ENCODE measurements at regions not wholly inside any gene's neighbourhood (a gene's known extent, or its start where the extent isn't known, plus 50 kb on each side); places are given as distances from the start of the nearest gene placed in this dataset.
A peak's percentile ranks its signal among the peaks of the same experiment; 100 is the strongest.

DNA sequence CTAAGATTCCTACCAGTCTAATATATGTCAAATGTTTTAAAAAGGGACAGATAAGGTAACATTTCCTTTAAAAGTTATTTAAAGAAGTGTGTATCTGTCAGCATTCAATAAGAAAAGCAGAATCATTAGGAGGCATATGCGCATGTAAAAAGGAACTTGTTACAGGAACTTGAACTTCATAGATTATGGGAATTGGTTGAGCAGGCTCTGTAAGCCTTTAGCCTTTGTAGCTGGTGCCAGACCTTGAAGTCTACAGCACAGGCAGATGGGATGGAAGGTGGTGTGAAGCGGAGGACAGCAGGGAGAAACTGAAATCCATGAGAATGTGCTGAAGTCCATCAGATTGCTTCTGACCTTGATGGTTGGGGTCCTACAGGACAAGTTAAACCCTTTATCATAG is 138.3 kb upstream of the ST6GAL2 start:
- Histone ChIP-seq H3K9ac (ENCODE audit: low read depth, low read length) (no peak overlapping the region), H3K9me3 (ENCODE audit: control insufficient read depth, insufficient read depth, low read length) (no peaks in the 10 kb centered on the region), H3K36me3 (ENCODE audit: control insufficient read depth, insufficient read depth, low read length) (no peaks in the 10 kb centered on the region), H3K4me1 (ENCODE audit: control insufficient read depth, insufficient read depth, low read length) (peaks cover 3% of the 10 kb centered on the region; the same call in 1 of the 2 replicates), H3K4me3 (ENCODE audit: low read depth, low read length) (no peak overlapping the region), H3K27ac (ENCODE audit: low read depth, low read length) (no peak overlapping the region), H3K27me3 (ENCODE audit: control insufficient read depth, insufficient read depth, low read length) (no peaks in the 10 kb centered on the region)

- no peak overlapping the region for H3K4me3 ChIP-seq (ENCODE audit: low read depth, low read length)
- peaks cover 3% of the 10 kb centered on the region; the same call in 1 of the 2 replicates for H3K4me1 ChIP-seq (ENCODE audit: control insufficient read depth, insufficient read depth, low read length)
- no peaks in the 10 kb centered on the region for H3K9me3 ChIP-seq (ENCODE audit: control insufficient read depth, insufficient read depth, low read length)
- no peak overlapping the region for H3K27ac ChIP-seq (ENCODE audit: low read depth, low read length)
- no peaks in the 10 kb centered on the region for H3K27me3 ChIP-seq (ENCODE audit: control insufficient read depth, insufficient read depth, low read length)
- no peaks in the 10 kb centered on the region for H3K36me3 ChIP-seq (ENCODE audit: control insufficient read depth, insufficient read depth, low read length)
- no peak overlapping the region for H3K9ac ChIP-seq (ENCODE audit: low read depth, low read length)
These were observed 139.4 kb upstream of the ST6GAL2 start for GRCh38 chr2:107025291-107025857.

GRCh38 chr2:107025869-107026380 is 140.0 kb upstream of the ST6GAL2 start:
- Histone ChIP-seq H3K36me3 (ENCODE audit: control insufficient read depth, insufficient read depth, low read length) (no peaks in the 10 kb centered on the region), H3K9me3 (ENCODE audit: control insufficient read depth, insufficient read depth, low read length) (no peaks in the 10 kb centered on the region), H3K4me1 (ENCODE audit: control insufficient read depth, insufficient read depth, low read length) (peaks cover 3% of the 10 kb centered on the region; the same call in 1 of the 2 replicates), H3K27me3 (ENCODE audit: control insufficient read depth, insufficient read depth, low read length) (no peaks in the 10 kb centered on the region), H3K4me3 (ENCODE audit: low read depth, low read length) (no peak overlapping the region), H3K27ac (ENCODE audit: low read depth, low read length) (no peak overlapping the region), H3K9ac (ENCODE audit: low read depth, low read length) (no peak overlapping the region)

- Histone ChIP-seq H3K4me3 (ENCODE audit: low read depth, low read length) (no peak overlapping the region), H3K36me3 (ENCODE audit: control insufficient read depth, insufficient read depth, low read length) (no peaks in the 10 kb centered on the region), H3K27me3 (ENCODE audit: control insufficient read depth, insufficient read depth, low read length) (no peaks in the 10 kb centered on the region), H3K27ac (ENCODE audit: low read depth, low read length) (no peak overlapping the region), H3K4me1 (ENCODE audit: control insufficient read depth, insufficient read depth, low read length) (peaks cover 3% of the 10 kb centered on the region; the same call in 1 of the 2 replicates), H3K9me3 (ENCODE audit: control insufficient read depth, insufficient read depth, low read length) (no peaks in the 10 kb centered on the region), H3K9ac (ENCODE audit: low read depth, low read length) (no peak overlapping the region)
These were observed 141.2 kb upstream of the ST6GAL2 start for GRCh38 chr2:107027205-107027604.

DNA sequence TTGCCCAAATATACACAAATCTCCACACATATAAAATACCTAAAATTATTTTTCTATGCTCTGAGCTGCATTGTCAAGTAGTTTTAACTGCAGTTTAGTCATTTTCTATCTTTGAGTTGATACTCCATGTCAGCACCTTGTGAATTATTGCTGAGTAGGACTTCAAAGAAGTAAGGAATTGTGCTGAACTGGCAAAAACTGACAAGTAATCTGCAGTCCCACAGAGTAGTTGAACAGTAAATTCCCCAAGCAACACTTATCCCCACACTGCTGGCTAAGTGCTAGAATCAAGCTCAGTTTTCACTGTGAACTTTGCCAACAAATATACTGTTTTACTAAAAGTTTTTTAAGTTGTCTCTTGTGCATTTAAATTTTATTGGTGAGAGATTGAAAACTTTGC is 141.8 kb upstream of the ST6GAL2 start:
- Histone ChIP-seq H3K36me3 (ENCODE audit: control insufficient read depth, insufficient read depth, low read length) (no peaks in the 10 kb centered on the region), H3K27ac (ENCODE audit: low read depth, low read length) (no peak overlapping the region), H3K9me3 (ENCODE audit: control insufficient read depth, insufficient read depth, low read length) (no peaks in the 10 kb centered on the region), H3K9ac (ENCODE audit: low read depth, low read length) (no peak overlapping the region), H3K27me3 (ENCODE audit: control insufficient read depth, insufficient read depth, low read length) (no peaks in the 10 kb centered on the region), H3K4me1 (ENCODE audit: control insufficient read depth, insufficient read depth, low read length) (peaks cover 3% of the 10 kb centered on the region; the same call in 1 of the 2 replicates), H3K4me3 (ENCODE audit: low read depth, low read length) (no peak overlapping the region)

DNA sequence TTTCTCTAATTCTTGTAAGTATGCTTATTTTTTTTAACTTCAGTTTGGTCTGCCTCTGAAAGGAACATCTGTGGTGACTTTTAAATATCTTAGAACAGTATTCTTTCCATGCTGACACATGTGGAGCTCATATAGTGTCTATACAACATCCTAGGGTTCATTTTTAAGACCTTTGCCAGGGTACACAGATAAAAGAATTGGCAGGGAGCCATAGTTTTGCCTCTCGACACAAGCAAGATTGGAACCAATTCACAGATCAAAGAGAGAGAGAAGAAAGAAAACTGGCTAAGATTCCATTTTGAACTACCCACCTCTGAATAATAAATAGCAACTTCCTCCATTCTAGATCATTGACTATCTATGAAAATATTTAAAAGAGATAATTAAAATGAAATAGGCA is 142.7 kb upstream of the ST6GAL2 start:
- peaks cover 3% of the 10 kb centered on the region; the same call in 1 of the 2 replicates for H3K4me1 ChIP-seq (ENCODE audit: control insufficient read depth, insufficient read depth, low read length)
- no peaks in the 10 kb centered on the region for H3K36me3 ChIP-seq (ENCODE audit: control insufficient read depth, insufficient read depth, low read length)
- no peak overlapping the region for H3K9ac ChIP-seq (ENCODE audit: low read depth, low read length)
- no peaks in the 10 kb centered on the region for H3K9me3 ChIP-seq (ENCODE audit: control insufficient read depth, insufficient read depth, low read length)
- H3K4me3 ChIP-seq (ENCODE audit: low read depth, low read length) = no peak overlapping the region
- H3K27me3 ChIP-seq (ENCODE audit: control insufficient read depth, insufficient read depth, low read length) = no peaks in the 10 kb centered on the region
- no peak overlapping the region for H3K27ac ChIP-seq (ENCODE audit: low read depth, low read length)

GRCh38 chr2:107036293-107036692 is 150.3 kb upstream of the ST6GAL2 start:
- no peaks in the 10 kb centered on the region for H3K27me3 ChIP-seq (ENCODE audit: control insufficient read depth, insufficient read depth, low read length)

GRCh38 chr2:107062173-107062572 is 176.2 kb upstream of the ST6GAL2 start:
- Histone ChIP-seq H3K9ac (ENCODE audit: low read depth, low read length) (no peak overlapping the region), H3K36me3 (ENCODE audit: control insufficient read depth, insufficient read depth, low read length) (no peaks in the 10 kb centered on the region), H3K27me3 (ENCODE audit: control insufficient read depth, insufficient read depth, low read length) (no peaks in the 10 kb centered on the region), H3K4me1 (ENCODE audit: control insufficient read depth, insufficient read depth, low read length) (peaks cover 16% of the 10 kb centered on the region), H3K4me3 (ENCODE audit: low read depth, low read length) (no peak overlapping the region), H3K9me3 (ENCODE audit: control insufficient read depth, insufficient read depth, low read length) (no peaks in the 10 kb centered on the region), H3K27ac (ENCODE audit: low read depth, low read length) (peak overlapping the region; percentile 28)

More at GRCh38 chr2:107036293-107036692, 150.3 kb upstream of the ST6GAL2 start:
- Histone ChIP-seq H3K27ac (ENCODE audit: low read depth, low read length) (no peak overlapping the region), H3K36me3 (ENCODE audit: control insufficient read depth, insufficient read depth, low read length) (no peaks in the 10 kb centered on the region), H3K9me3 (ENCODE audit: control insufficient read depth, insufficient read depth, low read length) (no peaks in the 10 kb centered on the region), H3K4me1 (ENCODE audit: control insufficient read depth, insufficient read depth, low read length) (no peaks in the 10 kb centered on the region; the same call in 1 of the 2 replicates), H3K4me3 (ENCODE audit: low read depth, low read length) (no peak overlapping the region), H3K9ac (ENCODE audit: low read depth, low read length) (no peak overlapping the region)

DNA sequence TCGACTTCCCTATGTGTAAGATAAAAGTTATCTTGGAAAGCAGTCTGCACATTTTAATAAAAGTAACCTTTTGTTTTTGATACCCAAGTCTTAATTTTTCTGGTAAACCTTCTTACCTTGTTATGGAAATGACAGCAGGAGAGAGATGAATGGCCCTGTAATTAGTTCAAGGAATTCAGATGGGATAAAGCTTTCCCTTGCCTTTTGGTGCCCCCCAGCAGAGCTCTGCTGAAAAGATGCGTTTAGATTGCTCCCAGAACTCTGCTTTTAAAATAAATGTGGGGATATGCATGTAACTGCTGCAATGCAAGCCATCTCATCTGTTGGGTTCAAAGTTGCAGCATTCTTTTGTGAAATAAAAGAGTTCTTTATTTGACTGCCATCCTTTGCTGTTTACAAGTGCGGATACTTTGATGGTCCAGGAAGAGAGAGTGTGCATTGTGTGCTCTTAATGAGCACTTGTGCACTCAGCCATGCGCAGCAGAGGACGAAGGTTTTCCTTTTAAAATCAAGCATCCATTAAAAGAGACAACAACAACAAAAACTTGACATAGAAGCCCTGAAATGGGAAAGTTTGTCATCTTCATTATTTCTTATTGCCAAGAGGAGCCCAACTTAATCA is 176.7 kb upstream of the ST6GAL2 start:
- Histone ChIP-seq H3K27ac (ENCODE audit: low read depth, low read length) (no peak overlapping the region), H3K9me3 (ENCODE audit: control insufficient read depth, insufficient read depth, low read length) (no peaks in the 10 kb centered on the region), H3K4me1 (ENCODE audit: control insufficient read depth, insufficient read depth, low read length) (peaks cover 20% of the 10 kb centered on the region), H3K36me3 (ENCODE audit: control insufficient read depth, insufficient read depth, low read length) (no peaks in the 10 kb centered on the region), H3K4me3 (ENCODE audit: low read depth, low read length) (no peak overlapping the region), H3K9ac (ENCODE audit: low read depth, low read length) (no peak overlapping the region), H3K27me3 (ENCODE audit: control insufficient read depth, insufficient read depth, low read length) (no peaks in the 10 kb centered on the region)

- no peaks in the 10 kb centered on the region for H3K9me3 ChIP-seq (ENCODE audit: control insufficient read depth, insufficient read depth, low read length)
- H3K36me3 ChIP-seq (ENCODE audit: control insufficient read depth, insufficient read depth, low read length) = no peaks in the 10 kb centered on the region
- H3K27me3 ChIP-seq (ENCODE audit: control insufficient read depth, insufficient read depth, low read length) = no peaks in the 10 kb centered on the region
- H3K27ac ChIP-seq (ENCODE audit: low read depth, low read length) = no peak overlapping the region
- H3K4me1 ChIP-seq (ENCODE audit: control insufficient read depth, insufficient read depth, low read length) = peaks cover 20% of the 10 kb centered on the region
- no peak overlapping the region for H3K4me3 ChIP-seq (ENCODE audit: low read depth, low read length)
- H3K9ac ChIP-seq (ENCODE audit: low read depth, low read length) = no peak overlapping the region
These were observed 177.3 kb upstream of the ST6GAL2 start for GRCh38 chr2:107063228-107063627.

DNA sequence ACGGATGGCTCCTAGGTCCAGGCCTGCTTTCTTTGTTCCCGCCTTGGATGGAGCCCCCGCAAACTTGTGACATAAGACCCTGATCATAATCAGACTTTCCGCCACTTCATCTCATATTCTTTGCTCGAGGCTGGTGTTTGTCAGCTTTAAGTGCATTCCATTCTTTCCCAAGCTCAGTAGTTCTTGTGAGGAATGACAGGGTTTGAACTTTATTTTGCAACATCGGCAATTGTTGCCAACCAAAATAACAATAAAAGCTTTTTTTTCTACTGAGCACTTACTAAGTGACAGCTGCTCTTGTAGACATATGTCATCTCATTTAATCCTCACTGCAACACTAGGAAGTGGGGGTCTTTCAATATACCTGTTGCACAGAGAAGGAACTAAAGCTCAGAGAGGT is 178.8 kb upstream of the ST6GAL2 start:
- Histone ChIP-seq H3K27me3 (ENCODE audit: control insufficient read depth, insufficient read depth, low read length) (no peaks in the 10 kb centered on the region), H3K9me3 (ENCODE audit: control insufficient read depth, insufficient read depth, low read length) (no peaks in the 10 kb centered on the region), H3K36me3 (ENCODE audit: control insufficient read depth, insufficient read depth, low read length) (no peaks in the 10 kb centered on the region), H3K9ac (ENCODE audit: low read depth, low read length) (no peak overlapping the region), H3K4me3 (ENCODE audit: low read depth, low read length) (no peak overlapping the region), H3K4me1 (ENCODE audit: control insufficient read depth, insufficient read depth, low read length) (peaks cover 20% of the 10 kb centered on the region), H3K27ac (ENCODE audit: low read depth, low read length) (no peak overlapping the region)

All from HUES48 (cell line).